D341Med (cell line): ENCODE measurements at regions not wholly inside any gene's neighbourhood (a gene's known extent, or its start where the extent isn't known, plus 50 kb on each side); places are given as distances from the start of the nearest gene placed in this dataset.
"Not testable (repeated sequence)": the region's sequence is repeated elsewhere in the genome, so short reads cannot be mapped to it uniquely, and the experiment has no call there.

Experiments used
- DNase-seq: peaks from one replicate; pipeline ENCODE4 v3.0.0; 2012; ENCODE audit warnings: low spot score

DNA sequence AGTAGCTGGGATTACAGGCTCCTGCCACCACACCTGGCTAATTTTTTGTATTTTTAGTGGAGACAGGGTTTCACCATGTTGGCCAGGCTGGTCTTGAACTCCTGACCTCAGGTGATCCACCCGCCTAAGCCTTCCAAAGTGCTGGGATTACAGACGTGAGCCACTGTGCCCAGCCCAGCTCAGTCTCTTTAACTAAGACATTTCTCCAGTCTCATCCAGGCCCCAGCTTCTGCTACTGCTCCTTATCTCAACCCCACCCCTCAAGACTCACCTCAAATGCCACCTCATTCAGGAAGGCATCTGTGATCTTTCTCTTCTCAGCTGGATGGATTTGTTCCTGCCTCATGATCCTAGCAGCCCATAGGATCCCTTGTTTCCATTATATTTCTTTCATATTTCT lies 85.9 kb upstream of the GRAMD1B start:
- DNase-seq = not testable (repeated sequence)

DNA sequence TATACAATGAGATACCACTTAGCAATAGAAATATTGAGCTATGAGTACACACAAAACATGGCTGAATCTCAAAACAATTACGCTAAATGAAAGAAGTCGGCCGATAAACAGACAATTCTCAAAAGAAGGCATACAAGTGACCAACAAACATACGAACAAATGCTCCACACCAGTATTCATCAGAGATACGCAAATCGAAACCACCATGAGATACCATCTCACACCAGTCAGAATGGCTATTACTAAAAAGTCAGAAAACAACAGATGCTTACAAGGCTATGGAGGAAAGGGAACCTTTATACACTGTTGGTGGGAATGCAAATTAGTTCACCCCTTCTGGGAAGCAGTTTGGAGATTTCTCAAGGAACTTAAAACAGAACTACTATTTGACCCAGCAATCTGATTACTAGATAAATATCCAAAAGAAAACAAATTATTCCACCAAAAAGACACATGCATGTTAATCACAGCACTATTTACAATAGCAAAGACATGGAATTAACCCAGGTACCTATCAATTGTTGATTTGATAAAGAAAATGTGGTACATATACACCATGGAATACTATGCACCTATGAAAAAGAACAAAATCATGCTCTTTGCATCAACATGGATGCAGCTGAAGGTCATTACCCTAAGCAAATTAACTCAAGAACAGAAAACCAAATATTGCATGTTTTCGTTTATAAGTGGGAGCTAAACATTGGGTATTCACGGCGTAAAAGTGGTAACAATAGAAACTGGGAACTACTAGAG lies 90.9 kb upstream of the GRAMD1B start:
- no peak for DNase-seq

DNA sequence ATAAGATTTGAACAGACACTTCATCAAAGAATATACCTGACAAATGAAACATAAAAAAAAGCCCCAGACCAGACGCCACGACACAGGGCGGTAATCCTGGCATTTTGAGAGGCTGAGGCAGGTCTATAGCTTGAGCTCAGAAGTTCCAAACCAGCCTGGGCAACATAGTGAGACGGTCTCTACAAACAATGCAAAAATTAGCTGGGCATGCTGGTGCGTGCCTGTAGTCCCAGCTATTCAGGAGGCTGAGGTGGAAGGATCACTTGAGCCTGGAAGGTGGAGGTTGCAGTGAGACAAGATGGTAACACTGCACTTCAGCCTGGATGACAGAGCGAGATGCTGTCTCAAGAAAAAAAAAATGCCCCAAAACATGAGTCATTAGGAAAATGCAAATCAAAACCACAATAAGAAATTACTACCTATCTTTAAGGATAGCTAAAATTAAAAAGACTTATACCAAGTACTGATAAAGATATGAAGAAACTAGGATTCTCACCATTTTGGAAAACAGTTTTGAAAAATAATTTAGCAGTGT lies 91.7 kb upstream of the GRAMD1B start:
- DNase-seq = no peak

DNA sequence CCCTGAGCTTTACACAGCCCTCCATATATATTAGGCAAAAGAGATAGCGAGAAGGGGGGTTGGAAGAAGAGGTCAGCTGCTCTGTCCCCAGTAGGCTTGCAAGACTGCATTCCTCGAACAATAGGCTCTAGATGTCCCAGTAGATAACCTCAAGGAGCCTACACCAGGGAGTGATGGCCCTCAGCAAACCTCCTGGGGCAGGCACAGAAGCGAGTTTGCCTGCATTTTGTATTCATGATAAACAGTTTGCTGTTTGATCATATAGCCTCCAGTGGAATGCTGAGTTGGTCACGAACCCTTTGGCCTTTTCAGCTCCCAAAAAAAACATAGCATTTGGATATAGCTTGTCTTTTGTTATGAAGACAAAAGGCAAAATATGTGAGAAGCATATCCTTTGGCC lies 95.1 kb upstream of the GRAMD1B start:
- DNase-seq = no peak

DNA sequence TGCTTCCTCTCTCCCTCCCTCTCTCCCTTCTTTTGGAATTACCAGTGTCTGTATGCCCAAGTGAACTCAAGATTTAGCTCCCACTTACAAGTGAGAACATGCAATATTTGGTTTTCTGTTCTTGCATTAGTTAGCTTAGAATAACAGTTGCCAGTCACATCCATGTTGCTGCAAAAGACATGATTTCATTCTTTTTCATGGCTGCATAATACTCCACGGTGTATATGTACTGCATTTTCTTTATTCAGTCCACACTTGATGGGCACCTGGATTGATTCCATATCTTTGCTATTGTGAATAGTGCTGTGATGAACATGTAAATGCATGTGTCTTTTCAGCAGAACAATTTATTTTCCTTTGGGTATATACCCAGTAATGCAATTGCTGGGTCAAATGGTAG lies 97.5 kb upstream of the GRAMD1B start:
- DNase-seq = not testable (repeated sequence)

DNA sequence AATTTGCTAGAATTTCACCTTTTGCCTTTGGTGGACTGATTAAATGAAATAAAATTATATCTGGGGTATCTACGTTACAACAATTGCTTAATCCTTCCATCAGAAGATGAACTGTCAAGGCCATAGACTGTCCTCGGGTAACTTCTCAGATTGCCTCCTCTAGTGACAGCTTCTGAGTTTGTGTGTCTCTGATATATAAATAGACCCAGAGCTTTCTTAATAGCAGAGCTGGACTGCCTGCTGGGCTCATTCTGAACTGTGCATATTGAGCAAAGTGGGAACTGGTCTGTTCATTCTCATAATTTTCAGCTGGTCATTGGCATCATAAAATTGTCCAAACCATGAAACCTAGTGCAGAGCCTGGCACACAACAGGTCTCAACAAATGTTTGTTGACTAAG lies 99.1 kb upstream of the GRAMD1B start:
- DNase-seq = no peak

DNA sequence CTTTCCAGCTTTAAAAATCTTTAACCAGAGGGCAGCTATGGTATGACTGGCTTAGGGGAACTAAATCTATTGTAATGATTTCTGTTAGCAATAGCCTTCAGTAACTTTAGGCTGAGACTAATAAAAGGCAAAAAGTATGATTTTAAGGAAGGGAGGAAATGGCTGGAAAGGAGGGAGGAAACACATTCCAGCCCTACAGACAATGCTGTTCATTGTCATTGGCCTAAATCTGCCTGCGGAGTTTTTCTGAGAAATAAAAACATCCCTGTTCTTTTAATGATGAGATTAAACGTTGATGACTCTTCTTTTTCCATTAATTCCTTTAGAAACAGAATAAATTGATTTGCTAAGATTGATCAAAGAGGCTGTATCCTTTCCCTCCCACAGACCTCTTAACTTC lies 99.6 kb upstream of the GRAMD1B start:
- no peak for DNase-seq

DNA sequence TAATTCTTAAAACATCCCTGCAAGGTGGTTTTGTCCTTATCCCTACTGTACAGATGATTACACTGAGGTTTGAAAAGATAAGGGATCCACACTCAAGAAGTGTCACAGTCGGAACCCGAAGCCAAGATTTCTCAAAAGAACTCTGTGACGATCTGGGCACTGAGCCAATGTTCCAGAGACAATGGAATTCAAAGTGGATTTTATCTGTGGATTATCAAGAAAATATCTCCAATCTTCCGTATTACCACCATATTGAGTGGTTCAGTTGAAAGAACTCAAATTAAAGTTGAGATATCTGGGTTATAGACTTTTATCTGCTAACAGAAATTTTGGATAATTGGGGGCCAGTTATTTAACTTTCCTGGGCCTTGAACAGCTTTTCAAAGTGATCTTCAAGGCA lies 100.0 kb upstream of the GRAMD1B start:
- no peak for DNase-seq

DNA sequence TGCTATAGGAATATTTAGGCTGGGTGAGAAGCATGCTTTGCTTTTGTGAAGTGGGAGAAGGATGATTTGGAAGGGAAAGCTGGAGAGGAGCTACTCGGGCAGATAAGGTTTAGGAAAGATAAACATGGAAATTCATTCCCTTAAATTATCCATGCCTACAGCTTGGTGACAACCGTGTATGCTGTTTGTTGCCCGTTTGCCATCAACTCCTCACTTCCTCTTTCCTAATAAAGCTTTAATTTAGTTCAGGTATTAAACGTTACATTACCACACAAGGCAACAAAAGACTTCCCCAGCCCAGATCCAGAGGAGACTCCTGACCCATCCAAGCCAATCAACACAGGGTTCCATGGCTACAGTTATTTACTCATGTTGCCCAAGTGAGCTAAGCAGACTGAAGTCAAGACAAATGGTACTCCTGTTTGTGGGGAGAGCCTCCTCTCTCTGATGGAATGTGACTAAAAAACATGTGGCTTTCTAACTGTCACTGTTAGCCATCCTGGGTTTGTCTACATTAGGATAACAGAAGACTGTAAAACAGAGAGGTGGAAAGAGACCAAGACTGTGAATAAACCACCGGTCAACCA lies 101.7 kb upstream of the GRAMD1B start:
- no peak for DNase-seq

DNA sequence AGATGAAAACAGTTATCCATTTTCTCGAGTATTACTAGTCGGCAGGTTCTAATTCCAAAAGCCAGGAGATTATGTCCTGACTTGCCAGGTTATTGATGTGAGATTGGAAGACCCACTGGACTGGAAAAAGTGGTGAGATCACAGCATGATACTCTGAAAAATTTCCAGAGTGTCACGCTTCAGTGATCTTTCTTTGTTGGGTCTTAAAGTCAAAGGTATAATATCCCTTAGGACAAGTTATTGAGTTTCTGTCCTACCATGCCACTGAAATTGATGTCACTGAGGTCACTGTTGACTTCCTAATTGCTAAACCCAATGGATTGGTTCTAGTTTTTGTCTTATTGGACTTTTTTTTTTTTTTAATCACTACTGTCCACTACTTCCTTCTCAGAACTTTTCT lies 104.5 kb upstream of the GRAMD1B start:
- no peak for DNase-seq

DNA sequence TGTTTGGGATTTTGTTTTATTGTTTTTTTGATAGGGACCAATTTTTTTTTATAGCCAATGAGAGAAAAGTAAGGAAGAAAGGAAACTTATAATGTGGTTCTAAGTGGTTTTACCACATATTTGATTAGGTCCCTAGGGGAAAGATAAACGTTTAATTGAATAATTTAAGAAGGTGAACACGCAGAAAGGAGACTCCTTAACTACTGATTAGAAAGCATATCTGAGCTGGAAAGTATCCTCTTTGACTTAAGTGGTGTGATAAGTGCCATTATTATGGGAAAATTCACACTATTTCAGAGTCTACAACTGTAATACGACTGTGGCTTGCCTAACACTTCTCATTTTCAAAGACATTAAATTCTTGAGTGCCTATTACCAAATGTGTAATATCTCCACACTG lies 106.5 kb upstream of the GRAMD1B start:
- no peak for DNase-seq

DNA sequence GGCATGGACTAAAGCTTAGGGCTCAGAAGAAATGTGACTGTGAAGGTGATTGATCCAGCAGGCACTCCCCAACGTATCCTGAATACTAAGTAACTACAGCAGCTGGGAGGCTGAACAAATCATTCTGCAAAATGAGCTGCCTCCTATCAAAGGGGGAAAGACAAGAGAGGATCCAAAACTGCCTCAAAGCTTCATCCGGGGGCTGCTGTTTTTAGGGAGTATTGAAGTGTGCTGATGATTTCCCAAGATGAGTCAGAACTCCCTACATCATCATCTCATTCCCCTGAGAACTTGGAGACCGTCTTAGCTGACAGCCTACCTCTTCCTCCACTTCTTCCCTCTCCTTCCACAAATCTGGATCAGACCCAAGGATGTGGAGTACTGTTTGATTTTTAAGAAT lies 108.4 kb upstream of the GRAMD1B start:
- no peak for DNase-seq

DNA sequence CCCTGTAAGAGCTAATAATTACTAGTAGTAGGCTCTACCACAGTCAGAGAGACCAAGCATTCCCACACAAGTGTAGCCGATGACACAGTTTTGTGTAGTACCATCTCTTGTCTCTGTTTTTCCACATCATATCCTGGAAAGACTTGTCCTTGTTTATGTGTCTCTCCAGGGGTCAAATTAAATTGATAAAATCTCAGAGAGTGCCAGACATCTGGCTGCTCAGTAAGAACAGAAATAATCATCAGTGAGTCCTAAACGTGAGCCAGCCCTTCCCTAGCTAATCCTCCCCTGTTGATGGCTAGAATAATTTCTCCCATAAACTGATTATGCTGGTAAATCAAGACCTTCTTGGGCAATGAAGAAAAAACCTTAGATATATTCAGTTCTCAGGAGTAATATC lies 111.4 kb upstream of the GRAMD1B start:
- no peak for DNase-seq

DNA sequence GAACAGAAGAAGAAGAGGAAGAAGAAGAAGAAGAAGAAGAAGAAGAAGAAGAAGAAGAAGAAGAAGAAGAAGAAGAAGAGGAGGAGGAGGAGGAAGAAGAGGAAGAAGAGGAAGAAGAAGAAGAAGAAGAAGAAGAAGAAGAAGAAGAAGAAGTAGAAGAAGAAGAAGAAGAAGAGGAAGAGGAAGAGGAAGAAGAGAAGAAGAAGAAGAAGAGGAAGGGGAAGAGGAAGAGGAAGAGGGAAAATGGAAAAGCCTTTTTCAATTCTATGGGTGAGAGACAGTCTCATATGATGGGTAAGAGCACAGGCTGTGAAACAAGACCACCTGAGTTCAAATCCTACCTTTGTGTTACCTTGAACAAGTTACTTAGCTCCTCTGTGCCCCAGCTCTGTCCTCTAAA lies 111.9 kb upstream of the GRAMD1B start:
- not testable (repeated sequence) for DNase-seq

DNA sequence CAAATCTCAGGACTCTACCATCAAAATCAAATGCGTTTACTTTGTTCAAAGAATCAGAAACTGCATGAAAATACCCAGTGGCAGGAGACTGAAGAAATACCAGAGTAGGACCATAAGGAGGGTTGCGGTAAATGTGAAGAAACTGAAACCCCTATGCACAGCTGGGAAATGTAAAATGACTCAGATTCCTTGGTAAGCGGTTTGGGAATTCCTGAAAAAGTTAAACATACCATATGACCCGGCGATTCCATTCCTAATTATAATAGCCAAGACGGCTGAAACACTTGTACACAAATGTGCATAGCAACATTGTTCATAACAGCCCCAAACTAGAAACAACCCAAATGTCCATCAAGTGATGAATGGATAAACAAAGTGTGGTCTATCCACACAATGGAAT lies 114.1 kb upstream of the GRAMD1B start:
- DNase-seq = no peak

DNA sequence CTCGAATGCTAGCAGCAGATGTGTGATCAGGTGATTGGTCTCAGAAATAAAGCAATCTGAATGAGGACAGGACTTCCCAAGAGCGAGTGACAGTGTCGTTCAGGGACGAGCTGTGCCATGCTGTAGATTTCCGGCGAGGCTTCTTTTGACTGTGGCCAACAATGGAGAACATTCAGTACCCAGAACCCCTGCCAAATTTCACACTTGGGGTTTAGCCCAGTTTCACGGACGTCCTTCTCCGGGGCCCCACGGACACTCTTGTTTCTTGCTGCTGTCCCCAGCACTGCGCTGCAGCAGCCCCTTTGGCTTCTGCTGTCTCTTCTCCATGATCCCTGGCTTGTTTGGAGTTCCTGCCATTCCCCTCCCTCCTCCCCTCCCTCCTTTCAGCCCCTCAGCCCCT lies 115.1 kb upstream of the GRAMD1B start:
- DNase-seq = no peak

DNA sequence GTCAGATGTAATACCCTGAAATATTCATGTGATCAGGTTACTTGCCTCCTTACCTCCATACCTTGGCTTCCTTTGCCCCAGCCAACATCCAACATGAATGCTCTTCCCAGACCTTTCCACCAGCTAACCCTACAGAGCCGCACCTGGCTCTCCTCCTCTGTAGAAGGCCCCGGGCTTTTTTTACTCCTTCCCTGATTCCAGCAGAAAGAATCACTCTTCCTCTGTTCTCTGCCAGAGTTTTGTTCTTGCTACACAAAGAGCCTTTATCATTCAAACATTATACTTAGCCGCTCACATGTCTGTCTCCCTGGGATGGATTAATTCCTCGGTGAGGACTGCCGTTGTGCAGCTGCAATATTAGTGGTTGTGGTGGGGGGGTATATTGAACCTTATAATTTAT lies 116.8 kb upstream of the GRAMD1B start:
- DNase-seq = no peak

DNA sequence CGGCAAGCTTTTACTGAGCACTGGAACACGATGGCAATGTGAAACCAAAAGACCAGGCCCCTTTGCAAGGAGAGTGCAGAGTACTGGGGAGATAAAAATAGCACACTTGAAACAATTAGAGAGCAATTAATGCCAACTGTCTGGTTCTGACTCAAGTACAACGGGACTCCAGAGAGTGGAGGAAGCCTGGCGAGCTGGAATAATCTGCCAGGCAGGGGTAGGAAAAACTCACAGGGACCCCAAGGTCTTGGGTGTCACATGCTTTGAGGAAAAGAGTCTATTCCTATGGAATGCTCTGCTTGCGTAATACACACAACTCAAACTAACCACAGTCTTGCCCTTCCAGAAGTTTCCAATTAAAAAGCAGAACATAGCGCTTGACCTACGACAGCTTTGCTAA lies 113.0 kb upstream of the CLMP start:
- no peak for DNase-seq

DNA sequence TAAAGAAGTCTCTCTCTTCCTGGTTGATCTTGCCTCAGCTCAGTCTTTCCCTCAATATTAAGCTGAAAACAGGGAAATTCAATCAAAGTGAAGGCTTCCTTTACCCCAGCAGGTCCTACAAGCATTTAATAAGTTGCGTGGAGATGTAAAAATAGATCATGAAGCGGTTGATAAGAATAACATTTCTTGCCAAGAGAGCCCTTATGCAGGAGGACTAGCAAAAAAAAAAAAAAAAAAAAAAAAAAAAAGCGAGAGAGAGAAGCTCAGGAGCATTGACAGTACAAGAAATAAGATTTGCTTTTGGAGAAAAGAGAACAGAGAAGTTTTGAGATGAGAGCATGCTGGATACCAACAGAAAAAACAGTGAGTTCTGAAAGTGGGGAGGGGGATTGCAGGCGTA lies 112.2 kb upstream of the CLMP start:
- no peak for DNase-seq

DNA sequence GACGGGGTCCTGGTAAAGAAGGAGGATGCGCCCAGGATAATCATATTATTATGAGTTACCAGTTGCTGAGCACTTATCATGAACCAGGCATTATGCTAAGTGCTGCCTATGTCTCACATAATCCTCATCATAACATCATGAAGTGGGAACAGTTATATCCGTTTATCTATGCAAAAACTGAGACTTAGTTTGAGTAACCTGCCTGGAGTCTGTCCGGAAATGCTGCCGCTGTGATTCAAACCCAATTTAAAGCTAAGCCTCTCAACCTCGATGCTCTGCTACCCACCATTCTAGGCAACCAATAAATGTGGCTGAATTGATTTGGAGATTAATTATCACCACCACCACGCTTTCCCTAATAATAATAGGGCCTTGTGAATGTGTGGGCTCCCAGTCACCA lies 111.5 kb upstream of the CLMP start:
- DNase-seq = no peak

DNA sequence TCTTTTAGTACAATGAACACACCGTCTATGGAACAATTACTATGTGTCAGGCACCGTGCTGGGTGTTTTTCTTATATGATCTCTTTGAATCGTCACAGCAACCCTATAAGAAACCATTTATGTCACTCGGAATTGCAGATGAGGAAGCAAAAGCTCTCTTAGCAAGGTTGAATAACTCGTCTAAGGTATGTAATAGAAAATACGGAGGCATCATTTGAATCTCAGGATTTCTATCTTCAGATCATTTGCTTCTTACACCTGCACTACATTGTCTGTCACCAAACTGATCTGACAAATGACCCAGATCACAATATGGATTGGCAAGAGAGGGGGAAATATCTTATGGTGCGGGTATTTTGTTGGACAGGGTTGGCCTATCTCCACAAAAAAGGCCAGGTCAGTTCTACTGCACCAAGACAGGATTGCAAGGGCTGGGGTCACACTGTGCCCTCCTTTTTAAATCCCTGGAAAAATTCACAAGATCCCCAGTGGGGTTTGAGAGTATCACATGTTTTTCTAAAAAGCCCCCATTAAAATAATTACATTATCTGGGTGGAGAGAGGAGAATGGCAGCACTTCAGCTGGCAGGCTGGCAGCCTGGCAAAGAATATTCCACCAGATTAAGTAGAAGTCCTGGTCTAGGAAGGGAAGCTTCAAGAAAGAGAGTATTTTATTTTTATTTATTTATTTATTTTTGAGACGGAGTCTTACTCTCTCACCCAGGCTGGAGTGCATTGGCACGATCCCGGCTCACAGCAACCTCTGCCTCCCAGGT lies 110.7 kb upstream of the CLMP start:
- DNase-seq = no peak

DNA sequence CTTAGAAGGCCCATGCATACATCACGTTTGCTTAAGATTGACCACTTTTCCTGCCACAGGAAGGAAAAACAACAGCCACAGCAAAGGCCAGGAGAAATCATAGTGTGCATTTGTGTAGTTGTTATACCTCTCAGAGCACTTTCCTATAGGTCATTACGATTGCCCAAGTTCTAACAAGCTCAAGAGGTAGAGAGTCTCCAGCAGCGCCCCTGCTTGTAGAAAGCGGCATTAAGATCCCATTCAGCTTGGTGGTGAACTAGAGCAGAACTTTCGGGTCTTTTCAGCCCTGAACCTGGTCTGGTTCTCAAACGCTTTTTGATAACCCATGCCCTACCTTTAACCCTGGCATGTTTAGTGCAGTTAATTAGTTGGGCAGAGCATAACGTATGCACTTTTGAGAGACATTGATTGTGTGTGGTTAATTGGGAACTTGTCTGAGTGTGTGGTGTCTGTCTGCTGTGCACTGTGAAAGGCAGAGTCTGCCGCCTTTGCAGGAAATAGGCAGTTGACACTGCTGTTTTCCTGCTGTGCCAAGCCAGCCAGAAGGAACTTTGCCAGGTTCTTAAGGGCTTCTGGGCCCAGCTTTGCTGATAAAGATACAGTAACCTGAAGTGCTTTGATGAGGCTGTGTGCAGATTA lies 109.9 kb upstream of the CLMP start:
- no peak for DNase-seq

DNA sequence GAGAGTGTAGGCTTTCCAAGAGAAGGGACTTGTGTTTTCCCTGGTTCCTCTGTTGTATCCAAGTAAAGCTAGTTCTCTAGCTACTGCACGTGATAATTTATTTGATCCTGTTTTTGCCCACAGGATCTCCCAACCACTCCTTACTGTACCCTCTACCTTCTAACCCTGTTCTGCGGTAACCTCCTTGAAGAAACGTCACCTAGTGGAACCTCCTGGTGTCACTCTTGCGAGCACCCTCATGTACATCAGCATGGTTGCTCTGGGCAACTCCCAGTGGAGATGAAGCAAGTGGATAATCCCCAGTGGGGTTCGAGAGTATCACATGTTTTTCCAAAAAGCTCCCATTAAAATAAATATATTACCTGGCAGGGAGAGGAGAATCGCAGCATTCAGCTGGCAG lies 108.9 kb upstream of the CLMP start:
- no peak for DNase-seq
